ENCODE measurements at regions not wholly inside any gene's neighbourhood (a gene's known extent, or its start where the extent isn't known, plus 50 kb on each side); places are given as distances from the start of the nearest gene placed in this dataset.

DNA sequence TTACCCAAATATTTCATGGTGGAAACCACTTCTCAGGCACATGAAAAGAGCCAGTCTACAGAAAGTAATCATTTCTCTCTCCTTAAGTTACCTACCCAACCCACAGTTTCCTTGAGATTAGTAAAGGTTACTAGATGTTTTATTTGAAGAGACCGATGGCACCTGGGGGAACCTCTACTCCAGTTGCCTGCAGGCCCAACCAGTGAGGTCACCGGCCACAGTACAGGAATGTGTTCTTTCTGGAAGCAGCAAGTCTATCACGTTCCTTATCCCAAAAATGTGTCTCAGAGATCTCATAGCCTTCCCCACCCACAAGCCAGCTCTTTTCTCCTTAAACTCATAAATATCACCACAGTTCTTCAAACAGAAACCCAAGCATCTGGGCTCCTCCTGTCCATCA, 316.1 kb downstream of the COG6 start:
- TF ChIP-seq, protein P1, sequence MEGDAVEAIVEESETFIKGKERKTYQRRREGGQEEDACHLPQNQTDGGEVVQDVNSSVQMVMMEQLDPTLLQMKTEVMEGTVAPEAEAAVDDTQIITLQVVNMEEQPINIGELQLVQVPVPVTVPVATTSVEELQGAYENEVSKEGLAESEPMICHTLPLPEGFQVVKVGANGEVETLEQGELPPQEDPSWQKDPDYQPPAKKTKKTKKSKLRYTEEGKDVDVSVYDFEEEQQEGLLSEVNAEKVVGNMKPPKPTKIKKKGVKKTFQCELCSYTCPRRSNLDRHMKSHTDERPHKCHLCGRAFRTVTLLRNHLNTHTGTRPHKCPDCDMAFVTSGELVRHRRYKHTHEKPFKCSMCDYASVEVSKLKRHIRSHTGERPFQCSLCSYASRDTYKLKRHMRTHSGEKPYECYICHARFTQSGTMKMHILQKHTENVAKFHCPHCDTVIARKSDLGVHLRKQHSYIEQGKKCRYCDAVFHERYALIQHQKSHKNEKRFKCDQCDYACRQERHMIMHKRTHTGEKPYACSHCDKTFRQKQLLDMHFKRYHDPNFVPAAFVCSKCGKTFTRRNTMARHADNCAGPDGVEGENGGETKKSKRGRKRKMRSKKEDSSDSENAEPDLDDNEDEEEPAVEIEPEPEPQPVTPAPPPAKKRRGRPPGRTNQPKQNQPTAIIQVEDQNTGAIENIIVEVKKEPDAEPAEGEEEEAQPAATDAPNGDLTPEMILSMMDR (IDR thresholded peaks at IDR 0.05 in 8 of 11, conservative IDR thresholded peaks at IDR 0.05 in 3 of 11) = no peak
- no peak for TF ChIP-seq POLR2A (IDR thresholded peaks at IDR 0.05)
